ENCODE measurements at regions not wholly inside any gene's neighbourhood (a gene's known extent, or its start where the extent isn't known, plus 50 kb on each side); places are given as distances from the start of the nearest gene placed in this dataset.

GRCh38 chr14:89524412-89524811 is 107.4 kb upstream of the FOXN3 start:
- H3K79me2 ChIP-seq (ENCODE audit: control insufficient read depth, insufficient read depth, low read length), result peaks cover 41% of the 10 kb centered on the region
- no peaks in the 10 kb centered on the region for H3K4me1 ChIP-seq (ENCODE audit: control insufficient read depth in 2 of 2, insufficient read depth in 2 of 2, low read length in 2 of 2)
- peaks cover 0 to 16% (median 8%) of the 10 kb centered on the region in 3 donors for H3K9me3 ChIP-seq (ENCODE audit: control extremely low read depth in 1 of 3, control insufficient read depth in 2 of 3, insufficient read depth in 1 of 3, low read length in 2 of 3)
- Mint-ChIP-seq H3K9me3 (ENCODE audit: insufficient read depth) (peaks cover 3% of the 10 kb centered on the region), H3K4me3 (no peak overlapping the region), H3K4me1 (peaks cover 5% of the 10 kb centered on the region), H3K27me3 (no peaks in the 10 kb centered on the region), H3K27ac (no peak overlapping the region)
- no peak overlapping the region for H3K9ac ChIP-seq (ENCODE audit: low read length)
- H3K27ac ChIP-seq (ENCODE audit: low read length in 2 of 2), result no peak overlapping the region
- H3K36me3 ChIP-seq (replicated peaks in 1 of 2; ENCODE audit: control extremely low read depth in 1 of 2, control insufficient read depth in 1 of 2, extremely low read depth in 1 of 2, insufficient read depth in 2 of 2, low read length in 1 of 2), result no peaks in the 10 kb centered on the region
- ChIA-PET POLR2A (interaction anchor here (0.7 kb wide), 1 partner anchor 196 kb away, joined by 8 read pairs; no protein-coding TSS in a partner anchor), CTCF (no interaction called here)
- H3K4me3 ChIP-seq (ENCODE audit: control extremely low read depth in 1 of 5, extremely low read depth in 1 of 5, insufficient read depth in 1 of 5, low read depth in 2 of 5, low read length in 4 of 5), result no peak overlapping the region
- intact Hi-C loops (cut with micrococcal nuclease), result no loop called here
- DNase-seq (no peak), ATAC-seq (ENCODE audit: low read depth) (no peak)
- no peak overlapping the region for H2AFZ ChIP-seq (ENCODE audit: insufficient read depth, low read depth, low read length, poor library complexity, severe bottlenecking)
- TF ChIP-seq CTCF (IDR thresholded peaks at IDR 0.05) (no peak), EZH2 (IDR thresholded peaks at IDR 0.05; ENCODE audit: borderline replicate concordance, insufficient read depth, low read depth, low read length, poor library complexity, severe bottlenecking) (no peak)
- H3K27me3 ChIP-seq (replicated peaks in 1 of 4; ENCODE audit: control extremely low read depth in 1 of 4, control insufficient read depth in 3 of 4, insufficient read depth in 4 of 4, low read length in 3 of 4), result no peaks in the 10 kb centered on the region
- no peak overlapping the region for H3K4me2 ChIP-seq (replicated peaks; ENCODE audit: low read depth, low read length, poor library complexity, severe bottlenecking)
- H4K20me1 ChIP-seq (ENCODE audit: control insufficient read depth, insufficient read depth, low read length, poor library complexity, severe bottlenecking), result no peaks in the 10 kb centered on the region

- no peaks in the 10 kb centered on the region for H3K36me3 ChIP-seq (replicated peaks in 1 of 2; ENCODE audit: control extremely low read depth in 1 of 2, control insufficient read depth in 1 of 2, extremely low read depth in 1 of 2, insufficient read depth in 2 of 2, low read length in 1 of 2)
- TF ChIP-seq EZH2 (IDR thresholded peaks at IDR 0.05; ENCODE audit: borderline replicate concordance, insufficient read depth, low read depth, low read length, poor library complexity, severe bottlenecking) (no peak), CTCF (IDR thresholded peaks at IDR 0.05) (no peak)
- ChIA-PET POLR2A (no interaction called here), CTCF (interaction anchor here (1.2 kb wide), 1 partner anchor 13 kb away, joined by 3 read pairs; no protein-coding TSS in a partner anchor)
- no peak overlapping the region for H3K4me3 ChIP-seq (ENCODE audit: control extremely low read depth in 1 of 5, extremely low read depth in 1 of 5, insufficient read depth in 1 of 5, low read depth in 2 of 5, low read length in 4 of 5)
- H3K9ac ChIP-seq (ENCODE audit: low read length), result no peak overlapping the region
- no peak for DNase-seq
- no peak overlapping the region for H3K4me3 Mint-ChIP-seq
- H3K9me3 ChIP-seq (ENCODE audit: control extremely low read depth in 1 of 3, control insufficient read depth in 2 of 3, insufficient read depth in 1 of 3, low read length in 2 of 3), result peaks cover 0 to 9% (median 8%) of the 10 kb centered on the region in 3 donors
- H3K79me2 ChIP-seq (ENCODE audit: control insufficient read depth, insufficient read depth, low read length), result peaks cover 65% of the 10 kb centered on the region
- H3K4me1 ChIP-seq (ENCODE audit: control insufficient read depth in 2 of 2, insufficient read depth in 2 of 2, low read length in 2 of 2), result no peaks in the 10 kb centered on the region
- H3K4me2 ChIP-seq (replicated peaks; ENCODE audit: low read depth, low read length, poor library complexity, severe bottlenecking), result no peak overlapping the region
- H3K27me3 ChIP-seq (replicated peaks in 1 of 4; ENCODE audit: control extremely low read depth in 1 of 4, control insufficient read depth in 3 of 4, insufficient read depth in 4 of 4, low read length in 3 of 4), result no peaks in the 10 kb centered on the region
- peaks cover 3% of the 10 kb centered on the region for H3K9me3 Mint-ChIP-seq (ENCODE audit: insufficient read depth)
- peaks cover 15% of the 10 kb centered on the region for H3K4me1 Mint-ChIP-seq
- no peak for ATAC-seq (ENCODE audit: low read depth)
- peaks cover 3% of the 10 kb centered on the region for H4K20me1 ChIP-seq (ENCODE audit: control insufficient read depth, insufficient read depth, low read length, poor library complexity, severe bottlenecking)
- H3K27ac Mint-ChIP-seq, result no peak overlapping the region
- no peak overlapping the region for H2AFZ ChIP-seq (ENCODE audit: insufficient read depth, low read depth, low read length, poor library complexity, severe bottlenecking)
- no peaks in the 10 kb centered on the region for H3K27me3 Mint-ChIP-seq
- intact Hi-C loops (cut with micrococcal nuclease), result no loop called here
- H3K27ac ChIP-seq (ENCODE audit: low read length in 2 of 2), result no peak overlapping the region
Measured at GRCh38 chr14:89521988-89522387, 105.0 kb upstream of the FOXN3 start.

All from B cell (primary cell).